SK-N-DZ (cell line): ENCODE measurements at regions not wholly inside any gene's neighbourhood (a gene's known extent, or its start where the extent isn't known, plus 50 kb on each side); places are given as distances from the start of the nearest gene placed in this dataset.
A peak's percentile ranks its signal among the peaks of the same experiment; 100 is the strongest.

ENCODE experiments used
- DNase-seq: peaks from one replicate; pipeline ENCODE4 v3.0.0-alpha.2; 2015; ENCODE audit warnings: low spot score

DNA sequence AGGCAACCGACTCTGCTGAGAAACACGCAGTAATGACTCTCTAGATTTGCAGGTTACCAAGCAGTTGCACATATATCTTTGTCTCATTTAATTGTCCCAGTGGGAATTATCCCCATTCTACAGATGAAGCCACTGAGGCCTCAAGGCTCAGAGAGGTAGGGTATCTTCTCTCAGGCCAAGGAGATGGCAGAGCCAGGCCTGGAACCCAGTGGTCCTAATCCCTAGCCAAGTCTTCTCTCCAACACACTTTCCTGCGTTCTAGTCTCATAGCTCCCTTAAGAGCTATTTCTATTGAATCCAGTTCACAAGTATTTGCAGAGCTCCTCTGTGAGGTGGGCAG lies 181.3 kb upstream of the BCOR start:
- DNase-seq, result no peak

GRCh38 chrX:40278340-40279090 lies 180.8 kb upstream of the BCOR start:
- DNase-seq, result no peak

DNA sequence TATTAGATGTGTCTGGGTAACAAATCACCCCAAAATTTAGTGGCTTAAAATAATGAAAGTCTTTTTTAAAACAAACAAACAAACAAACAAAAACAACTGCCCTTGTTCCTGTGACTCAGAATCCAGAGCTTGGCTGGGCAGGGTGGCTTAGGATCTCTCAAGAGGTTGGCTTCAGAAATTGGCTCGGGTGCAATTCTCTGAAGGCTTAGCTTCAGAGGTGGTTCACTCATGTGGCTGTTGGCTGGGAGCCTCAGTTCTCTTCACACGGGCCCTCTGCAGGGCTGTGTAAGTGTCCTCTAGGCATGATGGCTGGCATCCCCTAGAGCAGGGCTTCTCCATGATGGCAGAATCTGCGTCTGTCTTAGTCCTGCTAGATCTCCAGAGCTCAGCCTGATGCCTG lies 179.9 kb upstream of the BCOR start:
- no peak for DNase-seq

GRCh38 chrX:40273356-40274050 lies 175.7 kb upstream of the BCOR start:
- DNase-seq, result peak; percentile 96

DNA sequence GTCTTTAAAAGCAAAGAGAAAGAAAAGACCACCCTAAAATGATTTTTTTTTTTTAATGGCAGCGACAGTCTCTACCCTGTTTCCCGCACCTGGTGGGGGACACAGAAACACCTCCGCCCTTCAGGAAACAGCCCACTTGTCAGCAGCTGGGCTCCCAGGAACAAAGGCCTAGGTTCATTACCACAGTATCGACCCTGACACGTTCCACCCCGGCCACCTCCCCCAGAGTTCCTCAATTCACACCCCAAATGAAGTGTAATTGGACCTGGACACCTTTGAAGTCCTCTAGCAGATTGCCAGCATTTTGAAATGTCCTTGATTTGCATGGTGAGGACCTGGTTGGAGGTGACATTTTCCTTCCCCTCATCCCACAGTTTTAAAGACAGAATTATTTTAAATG lies 175.0 kb upstream of the BCOR start:
- DNase-seq, result no peak

DNA sequence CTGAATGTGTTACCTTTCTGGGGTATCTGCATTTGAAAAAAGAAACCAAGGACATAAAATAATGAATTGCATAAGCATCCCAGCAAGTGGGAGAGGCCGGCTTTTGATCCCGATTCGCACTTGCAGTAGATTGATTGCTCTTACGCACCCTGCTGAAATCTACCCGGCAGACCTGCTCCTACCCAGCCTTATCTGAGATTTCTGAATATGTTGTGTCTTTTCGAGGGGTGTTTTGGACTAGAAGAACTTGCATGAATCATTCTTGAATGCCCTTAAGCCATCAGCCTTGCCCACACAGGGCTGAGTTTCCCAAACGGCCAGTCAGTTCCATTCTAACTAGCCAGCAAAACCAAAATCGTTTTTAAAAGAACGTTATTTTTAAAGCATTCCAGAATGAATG lies 174.4 kb upstream of the BCOR start:
- DNase-seq, result no peak

DNA sequence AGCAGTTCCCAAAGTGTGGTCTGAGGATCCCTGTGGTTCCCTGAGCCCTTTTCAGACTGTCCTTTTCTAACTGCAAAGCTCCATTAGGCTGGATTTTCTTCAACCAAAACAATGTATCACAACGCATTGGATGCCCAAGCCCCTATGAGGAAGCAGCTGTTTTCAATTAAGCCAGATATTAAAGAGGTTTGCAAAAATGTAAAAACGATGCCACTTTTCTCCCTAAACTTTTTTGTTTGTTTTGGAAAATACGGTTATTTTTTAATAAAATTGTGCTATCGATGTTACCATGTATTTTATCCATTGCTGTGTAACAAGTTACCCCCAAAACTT lies 170.4 kb upstream of the BCOR start:
- DNase-seq, result no peak

- no peak for DNase-seq
Measured at GRCh38 chrX:40267334-40268187, 169.8 kb upstream of the BCOR start.

GRCh38 chrX:40266490-40267333 lies 169.0 kb upstream of the BCOR start:
- DNase-seq, result peak; percentile 72

DNA sequence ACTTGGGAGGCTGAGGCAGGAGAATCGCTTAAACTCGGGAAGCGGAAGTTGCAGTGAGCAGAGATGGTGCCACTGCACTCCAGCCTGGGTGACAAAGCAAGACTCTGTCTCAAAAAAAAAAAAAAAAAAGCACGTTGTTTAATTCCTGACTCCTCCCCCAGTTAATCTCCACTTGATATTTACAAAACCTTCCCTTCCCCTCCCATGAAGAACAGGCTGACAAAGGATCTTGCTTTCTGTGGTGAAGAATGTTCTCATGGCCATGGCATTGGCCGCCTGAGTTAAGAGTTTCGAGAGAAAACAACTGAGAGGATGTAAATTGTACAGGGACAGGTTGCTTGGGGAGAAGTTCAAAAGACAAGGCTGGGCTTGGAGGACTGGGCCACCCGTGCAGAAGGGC lies 168.2 kb upstream of the BCOR start:
- no peak for DNase-seq

DNA sequence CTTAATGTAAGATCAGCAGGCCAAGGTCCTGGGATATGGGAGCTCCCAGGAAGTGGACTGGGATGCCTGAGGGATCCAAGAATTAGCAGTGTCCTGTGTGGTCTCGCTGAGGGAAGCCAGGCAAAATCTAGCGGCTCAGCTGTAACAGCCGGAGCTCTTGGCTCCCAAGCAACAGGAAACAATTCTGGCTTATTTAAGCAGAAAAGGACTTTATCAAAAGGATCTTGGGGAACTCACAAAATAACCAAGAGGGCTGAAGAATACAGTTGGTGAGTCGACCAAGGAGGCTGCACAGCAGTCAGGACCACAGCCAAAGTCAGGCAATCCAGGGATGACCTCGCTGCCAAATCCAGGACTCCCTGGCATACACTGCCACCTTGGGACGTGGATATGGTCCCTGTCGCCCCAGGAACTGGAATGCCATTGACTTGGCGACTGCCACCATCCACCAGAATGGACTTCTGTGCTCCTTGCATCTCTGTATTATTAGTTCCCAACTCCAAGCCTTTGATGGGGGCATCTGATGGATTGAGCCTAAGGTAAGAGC lies 165.3 kb upstream of the BCOR start:
- no peak for DNase-seq

GRCh38 chrX:40262157-40263013 lies 164.6 kb upstream of the BCOR start:
- no peak for DNase-seq

DNA sequence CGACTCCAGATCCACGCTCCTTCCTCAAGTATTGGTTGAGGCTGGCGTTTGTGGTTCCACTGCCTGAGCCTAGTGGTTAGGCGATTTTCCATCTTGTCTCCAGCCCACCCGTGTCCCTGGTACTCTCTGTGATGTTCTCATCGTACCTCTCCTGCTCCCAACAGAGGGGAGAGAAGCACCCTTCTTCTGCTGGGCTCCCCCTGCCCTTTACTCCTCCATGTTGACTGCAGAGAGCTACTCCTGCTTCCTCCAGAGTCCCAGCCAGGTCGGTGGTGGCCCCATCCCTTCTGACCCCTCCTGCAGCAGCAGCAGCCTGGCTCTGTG lies 164.0 kb upstream of the BCOR start:
- DNase-seq, result no peak

DNA sequence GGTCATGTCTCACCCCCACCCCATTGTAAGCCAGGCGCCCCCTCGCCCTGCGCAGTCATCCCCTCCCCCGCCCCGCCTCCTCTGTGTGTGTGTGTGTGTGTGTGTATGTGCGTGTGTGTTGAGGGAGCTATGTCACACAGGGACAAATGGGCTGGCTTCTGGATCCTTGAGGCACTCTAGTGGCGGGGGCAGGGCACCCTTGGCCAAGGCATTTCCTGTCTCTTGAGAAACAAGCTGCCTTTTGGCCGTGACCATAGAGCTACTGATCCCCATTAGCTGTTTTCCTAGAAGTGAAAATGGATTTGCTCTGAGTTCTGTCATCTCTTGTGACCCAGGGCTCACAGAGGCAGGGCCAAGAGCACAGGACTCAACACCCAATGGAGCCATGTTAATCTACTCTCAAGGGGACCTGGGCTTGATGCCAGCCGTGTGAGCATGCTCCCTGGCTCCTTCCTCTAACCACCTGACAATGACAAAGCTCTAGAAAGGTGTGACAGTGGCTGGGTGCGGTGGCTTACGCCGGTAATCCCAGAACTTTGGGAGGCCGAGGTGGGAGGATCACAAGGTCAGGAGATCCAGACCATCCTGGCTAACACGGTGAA lies 162.5 kb upstream of the BCOR start:
- no peak for DNase-seq

DNA sequence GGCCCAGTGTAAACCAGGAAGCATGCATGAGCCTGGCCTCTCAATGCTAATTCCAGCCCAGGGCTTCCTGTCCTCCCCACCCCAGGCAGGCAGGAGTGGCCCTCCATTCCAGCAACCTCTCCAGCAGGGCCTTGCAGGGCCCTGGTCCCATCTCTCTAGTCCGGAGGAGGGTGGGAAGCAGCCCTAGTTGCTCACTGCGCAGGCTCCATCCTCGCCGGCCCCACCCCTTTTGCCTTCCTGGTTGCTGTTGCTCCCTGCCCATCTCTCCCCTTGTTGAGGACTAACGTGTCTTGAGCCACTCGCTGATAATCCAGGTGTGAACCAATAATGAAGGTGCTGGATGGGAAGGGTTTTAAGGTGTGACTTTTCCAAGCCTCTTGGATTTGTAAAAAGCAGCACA lies 161.2 kb upstream of the BCOR start:
- no peak for DNase-seq

- peak; percentile 71 for DNase-seq
Measured at GRCh38 chrX:40253771-40254170, 156.0 kb upstream of the BCOR start.

DNA sequence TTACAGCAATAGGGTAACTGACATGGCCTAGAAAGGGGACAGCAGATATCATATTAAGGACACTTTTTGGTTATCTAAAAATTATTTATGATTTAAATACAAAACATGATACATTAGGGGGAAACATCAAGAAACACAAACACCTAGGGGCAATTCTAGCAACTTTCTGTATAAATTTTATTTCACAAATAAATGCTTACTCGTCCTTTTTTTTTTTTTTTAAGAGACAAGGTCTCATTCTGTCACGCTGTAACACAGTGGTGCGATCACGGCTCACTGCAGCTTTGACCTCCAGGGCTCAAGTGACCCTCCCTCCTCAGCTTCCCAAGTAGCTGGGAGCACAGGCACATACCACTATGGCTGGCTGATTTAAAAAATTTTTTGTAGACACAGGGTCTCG lies 151.8 kb upstream of the BCOR start:
- DNase-seq, result no peak

GRCh38 chrX:40248822-40249221 lies 151.1 kb upstream of the BCOR start:
- DNase-seq, result no peak

GRCh38 chrX:40247848-40248622 lies 150.3 kb upstream of the BCOR start:
- peak; percentile 60 for DNase-seq
